Globus pallidus (tissue), 1 donor: ENCODE measurements at regions not wholly inside any gene's neighbourhood (a gene's known extent, or its start where the extent isn't known, plus 50 kb on each side); places are given as distances from the start of the nearest gene placed in this dataset.
"Not testable (repeated sequence)": the region's sequence is repeated elsewhere in the genome, so short reads cannot be mapped to it uniquely, and the experiment has no call there.

Experiments
- DNase-seq: peaks from one replicate; pipeline ENCODE4 v3.0.0-alpha.2; 2015; ENCODE audit warnings: low spot score

- DNase-seq = no peak
Observed at GRCh38 chr4:137956256-137956655, 285.9 kb downstream of the SLC7A11 start.

GRCh38 chr4:137955595-137955994, 286.6 kb downstream of the SLC7A11 start:
- DNase-seq = no peak

GRCh38 chr4:137952116-137952515, 290.0 kb downstream of the SLC7A11 start:
- no peak for DNase-seq

- DNase-seq = no peak
Observed at GRCh38 chr4:137950286-137950685, 291.9 kb downstream of the SLC7A11 start.

- DNase-seq = no peak
Observed at GRCh38 chr4:137949746-137950145, 292.4 kb downstream of the SLC7A11 start.

DNA sequence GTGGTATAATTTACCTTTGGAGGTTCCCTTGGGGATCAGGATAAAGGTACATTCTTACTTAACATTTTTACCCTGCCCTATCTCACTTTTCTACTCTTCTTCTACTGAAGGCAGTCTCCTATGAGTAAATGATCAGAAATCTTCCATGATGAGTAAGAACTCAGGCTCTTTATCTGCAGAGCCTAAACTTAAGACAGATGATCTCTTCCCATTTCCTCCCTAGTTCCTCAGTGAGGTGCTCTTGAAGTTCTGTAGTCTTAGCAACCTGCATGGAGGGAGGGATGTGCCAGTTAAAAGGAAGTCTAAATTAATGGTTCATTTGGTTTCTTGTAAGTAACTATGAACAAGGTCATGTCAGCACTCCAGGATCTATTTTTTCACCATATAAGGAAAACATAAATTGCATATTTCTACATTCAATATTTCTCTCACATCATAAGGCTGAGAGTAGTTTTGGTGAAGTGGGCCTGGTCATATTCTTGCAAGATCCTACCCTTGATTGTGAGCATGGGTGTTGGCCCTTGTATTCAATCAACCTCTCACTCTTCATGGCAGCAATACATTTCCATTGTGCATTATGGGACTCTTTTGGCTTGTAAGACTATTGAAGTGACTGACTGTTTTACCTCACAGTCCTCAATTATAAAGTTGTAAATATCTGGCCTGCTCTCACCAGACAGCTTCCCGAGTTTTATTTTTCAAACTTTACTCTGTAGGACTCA, 295.5 kb downstream of the SLC7A11 start:
- no peak for DNase-seq

DNA sequence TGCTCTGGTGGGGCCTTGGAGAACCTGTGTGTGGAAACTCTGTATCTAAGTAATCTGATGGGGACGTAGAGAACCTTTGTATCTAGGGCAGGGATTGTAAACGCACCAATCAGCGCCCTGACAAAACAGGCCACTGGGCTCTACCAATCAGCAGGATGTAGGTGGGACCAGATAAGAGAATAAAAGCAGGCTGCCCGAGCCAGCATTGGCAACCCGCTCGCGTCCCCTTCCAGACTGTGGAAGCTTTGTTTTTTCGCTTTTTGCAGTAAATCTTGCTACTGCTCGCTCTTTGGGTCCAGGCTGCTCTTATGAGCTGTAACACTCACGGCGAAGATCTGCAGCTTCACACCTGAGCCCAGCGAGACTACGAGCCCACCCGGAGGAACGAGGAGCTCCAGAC, 299.3 kb downstream of the SLC7A11 start:
- not testable (repeated sequence) for DNase-seq

- DNase-seq = not testable (repeated sequence)
Observed at GRCh38 chr4:137942015-137942515, 300.1 kb downstream of the SLC7A11 start.

DNA sequence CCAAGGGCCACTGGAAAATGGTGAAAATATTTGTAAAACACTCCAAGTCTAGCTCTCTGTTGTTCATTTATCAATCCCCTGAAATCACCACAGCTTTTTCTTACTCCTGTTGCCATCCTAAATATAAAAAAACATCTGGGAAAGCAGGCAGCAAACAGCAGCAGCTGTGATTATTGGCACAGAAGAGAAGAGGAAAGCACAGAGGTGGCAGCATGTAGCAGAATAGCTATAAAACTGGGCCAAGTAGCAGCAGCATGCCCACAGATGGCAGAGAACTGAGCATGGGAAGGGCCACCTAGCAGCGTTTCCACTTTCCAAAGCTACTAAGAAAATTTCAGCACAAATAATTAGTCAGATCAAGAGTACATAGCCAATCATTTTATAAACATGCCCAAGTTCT, 307.2 kb downstream of the SLC7A11 start:
- DNase-seq = no peak

GRCh38 chr4:137934046-137934445, 308.1 kb downstream of the SLC7A11 start:
- no peak for DNase-seq

GRCh38 chr4:137927972-137928371, 314.2 kb downstream of the SLC7A11 start:
- DNase-seq = no peak

DNA sequence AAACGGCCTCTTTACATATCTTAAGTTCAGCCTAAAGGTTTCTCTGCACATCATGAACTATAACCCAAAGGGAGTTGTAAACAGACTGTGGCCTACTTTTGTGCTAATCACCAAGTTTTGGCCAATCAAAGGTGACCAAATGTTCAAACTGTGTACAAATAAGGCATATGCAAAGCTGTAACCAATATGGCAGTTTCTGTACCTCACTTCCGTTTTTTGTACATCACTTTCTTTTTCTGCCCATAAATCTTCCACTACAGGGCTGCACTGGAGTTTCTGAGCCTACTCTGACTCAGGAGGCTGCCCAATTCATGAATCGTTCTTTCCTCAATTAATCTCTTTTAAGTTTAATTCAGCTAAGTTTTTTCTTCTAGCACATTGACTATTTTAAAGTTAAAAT, 318.7 kb downstream of the SLC7A11 start:
- no peak for DNase-seq

DNA sequence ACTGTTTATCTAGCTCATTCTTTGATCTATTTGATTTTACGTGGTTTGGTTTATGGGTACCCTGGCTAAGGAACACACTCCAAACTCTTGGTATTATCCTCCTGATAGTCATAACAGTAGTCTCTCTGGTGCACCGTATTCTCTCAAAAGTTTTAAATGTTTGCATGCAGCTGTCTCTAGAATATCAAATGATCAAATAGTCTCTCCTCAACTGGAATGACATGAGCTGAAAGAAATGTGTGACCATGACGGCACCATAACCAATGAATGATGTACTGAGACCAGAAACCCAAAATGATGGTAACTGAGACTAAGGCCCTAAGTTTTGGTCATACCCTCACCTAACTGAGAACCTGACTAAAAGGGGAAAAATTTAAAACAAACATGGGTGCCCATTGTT, 319.4 kb downstream of the SLC7A11 start:
- no peak for DNase-seq

DNA sequence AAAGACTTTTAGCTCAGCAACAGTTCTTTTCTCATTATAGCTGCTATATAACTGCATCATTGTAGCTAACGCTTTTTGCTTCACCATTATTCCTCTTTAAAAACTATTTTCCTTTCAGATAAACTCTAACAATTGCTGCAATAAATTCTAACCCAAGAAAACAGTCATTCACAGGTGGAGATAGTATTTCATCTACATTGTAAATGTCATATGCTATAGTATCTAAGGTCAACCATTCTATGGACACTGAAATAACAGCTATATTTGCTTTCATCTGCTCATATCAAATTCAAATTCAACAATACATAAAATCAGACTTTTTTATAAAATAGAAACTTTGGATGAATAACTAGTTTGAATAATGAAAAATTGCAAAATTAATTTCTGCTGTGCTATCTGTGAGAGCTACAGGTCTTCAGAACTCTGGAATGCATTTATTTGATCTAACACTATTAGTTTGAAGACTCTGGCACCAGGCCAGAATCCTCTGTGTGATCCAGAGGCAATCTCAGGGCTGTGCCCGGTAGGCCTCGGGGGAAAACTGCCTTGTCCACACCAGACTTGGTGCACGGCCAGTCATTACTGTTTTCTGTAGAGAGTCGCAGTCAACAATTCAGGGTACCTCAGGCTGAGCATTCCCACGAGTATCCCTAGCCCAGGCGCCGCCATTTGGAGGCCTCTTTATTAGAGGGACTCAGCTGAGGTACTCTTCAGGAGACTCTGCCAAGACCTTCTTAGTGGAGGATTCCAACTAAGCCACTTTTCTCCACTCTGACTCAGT, 332.4 kb downstream of the SLC7A11 start:
- DNase-seq = no peak

GRCh38 chr4:137905930-137906329, 336.2 kb downstream of the SLC7A11 start:
- DNase-seq = no peak

GRCh38 chr4:137901114-137901513, 341.0 kb downstream of the SLC7A11 start:
- no peak for DNase-seq

GRCh38 chr4:137896221-137896737, 345.9 kb downstream of the SLC7A11 start:
- DNase-seq = no peak

DNA sequence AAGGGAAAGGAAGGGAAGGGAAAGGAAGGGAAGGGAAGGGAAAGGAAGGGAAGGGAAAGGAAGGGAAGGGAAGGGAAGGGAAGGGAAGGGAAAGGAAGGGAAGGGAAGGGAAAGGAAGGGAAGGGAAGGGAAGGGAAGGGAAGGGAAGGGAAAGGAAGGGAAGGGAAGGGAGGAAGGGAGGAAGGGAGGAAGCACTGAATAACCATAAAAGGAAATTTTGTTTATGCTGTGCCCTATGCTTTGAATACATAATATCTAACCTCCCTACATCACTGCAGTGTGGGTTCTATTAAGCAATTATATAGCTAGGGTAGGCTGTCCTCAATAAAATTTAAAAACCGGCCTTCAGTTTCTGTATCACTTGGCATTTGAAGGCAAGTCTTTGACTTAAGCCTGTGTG, 346.6 kb downstream of the SLC7A11 start:
- DNase-seq = not testable (repeated sequence)

DNA sequence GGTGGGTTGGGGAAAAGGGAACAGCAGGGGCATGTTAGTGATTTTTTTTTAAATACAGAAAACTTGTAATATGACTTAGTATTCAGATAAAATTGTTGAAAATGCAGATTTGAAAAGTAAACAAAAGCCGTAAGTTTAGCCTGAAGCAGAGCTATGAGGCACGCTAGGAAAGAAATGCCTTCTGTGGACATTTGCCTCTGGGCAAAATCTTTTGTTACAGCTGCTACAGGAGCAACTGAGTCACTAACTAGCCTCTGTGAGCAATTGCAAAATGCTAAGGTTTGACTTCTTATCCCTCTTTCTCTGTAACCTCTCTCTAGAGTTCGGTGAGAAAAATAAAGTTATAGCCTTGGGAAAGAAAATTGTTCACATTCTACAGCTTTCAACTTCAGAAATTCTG, 350.0 kb downstream of the SLC7A11 start:
- DNase-seq = no peak

DNA sequence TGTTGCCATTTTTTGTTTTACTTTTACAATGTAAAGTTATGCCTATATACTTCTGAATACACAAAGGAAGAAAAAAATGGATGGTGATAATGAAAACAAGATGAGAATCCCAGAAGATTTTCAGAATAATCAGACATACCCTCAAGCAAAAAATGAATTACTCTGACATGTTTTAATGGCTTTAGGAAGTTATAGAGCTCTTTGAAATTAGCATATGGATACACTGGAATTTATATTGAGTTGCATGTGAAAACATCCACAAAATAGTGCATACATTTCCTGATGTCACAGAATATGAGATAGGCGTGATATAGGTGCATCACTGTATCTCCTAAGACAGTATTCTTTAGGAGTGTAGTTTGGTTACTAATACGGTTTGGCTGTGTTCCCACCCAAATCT, 351.3 kb downstream of the SLC7A11 start:
- no peak for DNase-seq

- no peak for DNase-seq
Observed at GRCh38 chr4:137881641-137882040, 349.3 kb upstream of the PCDH18 start.

DNA sequence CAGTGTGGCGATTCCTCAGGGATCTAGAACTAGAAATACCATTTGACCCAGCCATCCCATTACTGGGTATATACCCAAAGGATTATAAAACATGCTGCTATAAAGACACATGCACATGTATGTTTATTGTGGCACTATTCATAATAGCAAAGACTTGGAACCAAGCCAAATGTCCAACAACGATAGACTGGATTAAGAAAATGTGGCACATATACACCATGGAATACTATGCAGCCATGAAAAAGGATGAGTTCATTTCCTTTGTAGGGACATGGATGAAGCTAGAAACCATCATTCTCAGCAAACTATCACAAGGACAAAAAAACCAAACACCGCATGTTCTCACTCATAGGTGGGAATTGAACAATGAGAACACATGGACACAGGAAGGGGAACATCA, 335.8 kb upstream of the PCDH18 start:
- not testable (repeated sequence) for DNase-seq

- no peak for DNase-seq
Observed at GRCh38 chr4:137866671-137867070, 334.4 kb upstream of the PCDH18 start.
